NT2/D1 (cell line): ENCODE measurements at regions not wholly inside any gene's neighbourhood (a gene's known extent, or its start where the extent isn't known, plus 50 kb on each side); places are given as distances from the start of the nearest gene placed in this dataset.

Source experiments
- SUZ12 ChIP-seq: IDR thresholded peaks from 2 replicates; pipeline ENCODE4 v1.6.1; 2011; ENCODE audit not compliant: insufficient read length, insufficient read depth; ENCODE audit errors: extremely low read depth
- YY1 ChIP-seq: IDR thresholded peaks from 2 replicates; pipeline ENCODE4 v1.6.1; 2011; ENCODE audit not compliant: insufficient read length, insufficient read depth
- ZNF274 ChIP-seq: IDR thresholded peaks from 2 replicates; pipeline ENCODE4 v1.6.1; 2011; ENCODE audit warnings: mild to moderate bottlenecking, low read depth, low read length

DNA sequence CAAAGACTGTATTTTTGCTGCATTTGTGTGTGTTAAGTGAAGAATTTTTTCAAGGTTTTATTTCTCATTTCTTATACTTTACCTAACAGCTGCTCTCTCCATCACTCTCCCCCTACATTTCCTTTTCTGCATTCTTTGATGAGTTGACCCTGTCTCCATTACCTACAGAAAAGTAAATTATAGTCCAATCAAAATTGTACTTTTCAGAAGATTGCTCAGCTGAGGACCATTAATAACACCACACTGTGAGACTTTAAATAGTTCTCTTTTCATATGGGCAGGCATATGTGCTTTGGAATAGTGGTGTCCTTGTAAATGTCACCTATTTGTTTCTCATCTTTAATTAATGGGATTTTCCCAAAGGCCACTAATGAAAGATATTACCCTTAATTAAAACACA is 234.7 kb upstream of the GPR149 start:
- TF ChIP-seq ZNF274 = no peak
- TF ChIP-seq YY1 = no peak
- no peak for TF ChIP-seq SUZ12
